Esophagus muscularis mucosa (tissue), 4 donors: ENCODE measurements at regions not wholly inside any gene's neighbourhood (a gene's known extent, or its start where the extent isn't known, plus 50 kb on each side); places are given as distances from the start of the nearest gene placed in this dataset.

ENCODE experiments used
- DNase-seq: peaks from one replicate; pipeline ENCODE4 v3.0.0-alpha.2; 2017; ENCODE audit errors: extremely low spot score
- H3K27ac ChIP-seq, 4 donors: fragments of 200-600 bp; sonication (generic); replicated peaks in 1 of 4; 1 replicate in 3 of 4; 2 replicates in 1 of 4; pipeline ENCODE4 v1.5.1; 2016 to 2019; ENCODE audit warnings: mild to moderate bottlenecking in 1 of 4
- H3K27me3 ChIP-seq, 4 donors: fragments of 200-600 bp; sonication (generic); one replicate each; pipeline versions ENCODE4 v1.5.1 to v1.6.0; 2016 to 2019
- H3K36me3 ChIP-seq, 4 donors: fragments of 200-600 bp; sonication (generic); one replicate each; pipeline ENCODE4 v1.5.1; 2016 to 2019
- H3K4me1 ChIP-seq, 4 donors: fragments of 200-600 bp; sonication (generic); one replicate each; pipeline ENCODE4 v1.5.1; 2016 to 2019
- H3K4me3 ChIP-seq, 4 donors: fragments of 200-600 bp; sonication (generic); 1 replicate in 2 of 4; 2 replicates in 2 of 4; pipeline ENCODE4 v1.5.1; 2016 to 2019; ENCODE audit warnings: mild to moderate bottlenecking in 4 of 4, moderate library complexity in 1 of 4
- H3K9me3 ChIP-seq, 4 donors: fragments of 200-600 bp; sonication (generic); 1 replicate in 3 of 4; 2 replicates in 1 of 4; pipeline ENCODE4 v1.5.1; 2016 to 2019
- CTCF ChIP-seq, 3 experiments: fragments of 200-600 bp in 2 of 3; fragments of 450-650 bp in 1 of 3; sonication (generic) in 2 of 3; IDR thresholded peaks; one replicate each; pipeline ENCODE4 v1.5.1; 2017 to 2019; ENCODE audit warnings: antibody characterized with exemption in 3 of 3, mild to moderate bottlenecking in 2 of 3, moderate library complexity in 1 of 3
- EP300 ChIP-seq: sonication (generic); formaldehyde crosslinking; IDR thresholded peaks from one replicate; pipeline ENCODE4 v1.6.1; 2017; ENCODE audit warnings: antibody characterized with exemption
- POLR2A ChIP-seq: fragments of 450-650 bp; IDR thresholded peaks from one replicate; pipeline ENCODE4 v1.6.1; 2017; ENCODE audit warnings: antibody characterized with exemption, moderate library complexity, mild to moderate bottlenecking, low read depth
- POLR2AphosphoS5 ChIP-seq, 2 donors: sonication (generic); formaldehyde crosslinking; IDR thresholded peaks; one replicate each; pipeline ENCODE4 v1.6.1; 2017; ENCODE audit warnings: antibody characterized with exemption in 2 of 2
- WGBS: methylation state at CpG from one replicate; pipeline ENCODE4 v1.1.5; 2018; 5-methylcytosine and 5-hydroxymethylcytosine counted together
- intact Hi-C: fragments of 100-400 bp; cut with DNase I; formaldehyde crosslinking; loops from one replicate; pipeline ENCODE4 v1.15.1; 2023

GRCh38 chr18:34976899-34977837, 64.0 kb upstream of the MAPRE2 start:
- TF ChIP-seq POLR2A (no peak), CTCF (IDR thresholded peaks at IDR 0.05) (no peak), POLR2AphosphoS5 (IDR thresholded peaks at IDR 0.05) (peak; percentile 9 to 24), EP300 (no peak)
- H3K4me1 ChIP-seq = peaks cover 15 to 32% (median 31%) of the 10 kb centered on the region in 4 donors
- H3K36me3 ChIP-seq = no peaks in the 10 kb centered on the region
- no peaks in the 10 kb centered on the region for H3K27me3 ChIP-seq
- no peaks in the 10 kb centered on the region for H3K9me3 ChIP-seq
- intact Hi-C loops = no loop called here
- WGBS = no CpG with 5 or more reads among the region's 82 CpGs
- H3K4me3 ChIP-seq = peak overlapping the region; percentile 79 to 94 (median 86)
- DNase-seq = peak; percentile 93
- peak overlapping the region; percentile 65 to 81 (median 75) for H3K27ac ChIP-seq

DNA sequence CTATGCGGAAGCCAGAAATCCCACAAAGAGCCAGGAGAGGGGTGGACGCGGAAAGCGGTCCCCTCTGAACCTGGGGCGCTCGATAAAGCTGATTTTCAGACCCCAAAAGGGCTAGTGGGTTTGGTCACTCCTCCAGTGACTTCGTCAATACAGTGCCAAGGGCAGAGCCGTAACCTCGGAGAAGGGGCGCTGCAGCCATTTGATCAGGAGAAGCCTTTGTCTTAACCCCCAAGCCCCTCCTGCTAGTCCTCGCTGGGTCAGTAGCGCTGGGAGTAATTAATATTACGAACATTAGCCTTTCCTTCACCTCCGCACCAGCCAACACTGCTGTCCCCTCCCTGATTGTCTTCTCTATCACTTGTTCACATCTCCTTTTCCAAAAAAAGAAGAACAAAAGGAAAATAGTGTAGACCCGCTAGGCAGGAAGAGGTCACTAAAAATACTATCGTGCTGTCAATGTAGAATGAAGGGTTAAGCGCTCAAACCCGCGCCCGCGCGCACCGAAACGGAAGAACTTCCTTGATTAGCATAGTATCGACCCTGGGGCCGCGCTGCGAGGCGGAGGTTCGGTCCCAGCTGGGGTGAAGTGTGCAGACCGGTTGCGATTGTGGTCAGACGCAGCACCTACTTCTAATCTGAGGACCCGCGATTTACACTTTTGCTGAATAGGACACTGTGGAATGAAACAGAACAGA, 63.2 kb upstream of the MAPRE2 start:
- H3K9me3 ChIP-seq = no peaks in the 10 kb centered on the region
- no peak for TF ChIP-seq EP300
- TF ChIP-seq POLR2AphosphoS5 (IDR thresholded peaks at IDR 0.05) = peak in 1 of 2 donors; percentile 7
- H3K27ac ChIP-seq = peak overlapping the region; percentile 65 to 81 (median 75)
- H3K4me1 ChIP-seq = peaks cover 15 to 32% (median 31%) of the 10 kb centered on the region in 4 donors
- DNase-seq = no peak
- no peaks in the 10 kb centered on the region for H3K27me3 ChIP-seq
- peak overlapping the region; percentile 79 to 94 (median 86) for H3K4me3 ChIP-seq
- no peaks in the 10 kb centered on the region for H3K36me3 ChIP-seq
- WGBS = under 1% methylated on average over 35 of the region's 35 CpGs
- intact Hi-C loops = no loop called here

GRCh38 chr18:34978533-34978893, 62.7 kb upstream of the MAPRE2 start:
- no peaks in the 10 kb centered on the region for H3K9me3 ChIP-seq
- peak overlapping the region; percentile 79 to 94 (median 86) for H3K4me3 ChIP-seq
- H3K27ac ChIP-seq = peak overlapping the region; percentile 65 to 81 (median 75)
- H3K27me3 ChIP-seq = no peaks in the 10 kb centered on the region
- no peak for DNase-seq
- no peaks in the 10 kb centered on the region for H3K36me3 ChIP-seq
- intact Hi-C loops = no loop called here
- no peak for TF ChIP-seq POLR2A
- no peak for TF ChIP-seq CTCF (IDR thresholded peaks at IDR 0.05)
- TF ChIP-seq POLR2AphosphoS5 (IDR thresholded peaks at IDR 0.05) = no peak
- TF ChIP-seq EP300 = no peak
- WGBS = 0% methylated on average over 5 of the region's 5 CpGs
- peaks cover 15 to 32% (median 31%) of the 10 kb centered on the region in 4 donors for H3K4me1 ChIP-seq

DNA sequence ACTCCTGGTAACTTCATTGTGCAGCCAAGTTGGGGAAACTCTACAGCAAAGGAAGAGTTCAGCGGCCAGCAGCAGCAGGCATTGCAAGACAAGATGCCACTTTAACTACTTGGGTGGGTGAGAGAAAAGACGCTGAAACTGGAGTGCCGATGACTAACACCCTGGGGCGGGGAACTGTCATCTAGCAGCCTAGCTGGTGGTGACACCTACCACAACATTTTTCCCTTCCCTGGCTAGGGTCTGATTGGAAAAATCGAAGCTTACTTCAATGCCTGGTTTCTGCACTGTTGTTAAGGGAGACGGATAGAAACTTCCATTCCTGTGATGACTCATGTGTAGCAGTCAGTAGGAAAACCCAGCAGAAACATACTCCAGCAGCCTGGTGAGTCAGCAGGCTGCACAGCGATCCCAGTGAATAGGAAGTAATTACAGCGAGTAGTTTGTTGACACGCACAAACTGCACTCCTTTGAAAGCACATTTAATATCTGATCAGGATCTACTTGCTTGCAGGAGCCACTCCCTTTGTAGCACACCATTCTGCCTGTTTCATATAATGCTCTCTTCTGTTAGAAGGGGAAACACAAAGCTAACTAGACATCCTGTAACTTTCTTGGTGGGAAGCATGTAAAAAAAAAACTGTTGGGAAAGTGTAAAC, 62.1 kb upstream of the MAPRE2 start:
- H3K36me3 ChIP-seq = no peaks in the 10 kb centered on the region
- H3K27me3 ChIP-seq = no peaks in the 10 kb centered on the region
- 0% methylated on average over 8 of the region's 9 CpGs for WGBS
- peak overlapping the region; percentile 79 to 94 (median 86) for H3K4me3 ChIP-seq
- peaks cover 15 to 32% (median 31%) of the 10 kb centered on the region in 4 donors for H3K4me1 ChIP-seq
- H3K9me3 ChIP-seq = no peaks in the 10 kb centered on the region
- H3K27ac ChIP-seq = peak overlapping the region; percentile 65 to 81 (median 75)
- TF ChIP-seq CTCF (IDR thresholded peaks at IDR 0.05) (no peak), EP300 (no peak), POLR2AphosphoS5 (IDR thresholded peaks at IDR 0.05) (peak; percentile 73 to 81), POLR2A (no peak)
- intact Hi-C loops = no loop called here
- no peak for DNase-seq

DNA sequence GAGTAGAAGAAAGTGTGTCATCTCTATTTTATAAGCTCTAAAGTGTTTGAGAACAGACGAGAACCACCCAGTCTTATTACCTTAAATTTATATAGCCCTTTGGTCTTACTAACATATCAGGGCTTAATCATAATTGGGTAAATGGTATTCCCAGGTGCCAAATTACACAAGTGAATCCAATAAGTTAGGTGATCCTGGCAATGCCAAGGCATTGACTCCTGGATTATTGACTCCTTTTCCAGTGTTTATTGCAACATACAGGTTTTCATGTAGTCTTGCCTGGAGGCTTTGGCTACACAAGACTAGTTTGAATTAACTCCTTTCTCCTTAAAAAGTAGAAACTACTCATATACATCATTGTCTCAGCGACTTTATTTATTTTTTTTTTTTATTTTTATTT, 59.7 kb upstream of the MAPRE2 start:
- no peak for DNase-seq
- Histone ChIP-seq H3K9me3 (no peaks in the 10 kb centered on the region), H3K27me3 (no peaks in the 10 kb centered on the region), H3K27ac (no peak overlapping the region), H3K36me3 (no peaks in the 10 kb centered on the region), H3K4me1 (peaks cover 7 to 23% (median 21%) of the 10 kb centered on the region in 4 donors), H3K4me3 (no peak overlapping the region)
- 90% methylated on average over 2 of the region's 2 CpGs for WGBS
- no peak for TF ChIP-seq POLR2AphosphoS5 (IDR thresholded peaks at IDR 0.05)
- no peak for TF ChIP-seq EP300
- TF ChIP-seq POLR2A = no peak
- TF ChIP-seq CTCF (IDR thresholded peaks at IDR 0.05) = no peak
- intact Hi-C loops = no loop called here
